ENCODE measurements at regions not wholly inside any gene's neighbourhood (a gene's known extent, or its start where the extent isn't known, plus 50 kb on each side); places are given as distances from the start of the nearest gene placed in this dataset.
A peak's percentile ranks its signal among the peaks of the same experiment; 100 is the strongest.

GRCh38 chr14:42715316-42715715 is 1108.6 kb downstream of the LRFN5 start:
- H3K27me3 ChIP-seq (ENCODE audit: insufficient read depth, low read length), result no peaks in the 10 kb centered on the region
- H3K4me1 ChIP-seq (ENCODE audit: control insufficient read depth, insufficient read depth, low read length, unreplicated experiment), result peaks cover 8% of the 10 kb centered on the region
- H3K36me3 ChIP-seq (ENCODE audit: insufficient read depth, low read length), result no peaks in the 10 kb centered on the region
- H3K27ac ChIP-seq (ENCODE audit: low read depth, low read length), result peak overlapping the region; percentile 57
- H3K4me3 ChIP-seq (ENCODE audit: low read depth, low read length), result no peak overlapping the region; the same call in 1 of the 2 replicates
- H2AFZ ChIP-seq (ENCODE audit: low read length, unreplicated experiment), result no peak overlapping the region
- no peaks in the 10 kb centered on the region for H3K79me2 ChIP-seq (ENCODE audit: control insufficient read depth, insufficient read depth, low read length, unreplicated experiment)

DNA sequence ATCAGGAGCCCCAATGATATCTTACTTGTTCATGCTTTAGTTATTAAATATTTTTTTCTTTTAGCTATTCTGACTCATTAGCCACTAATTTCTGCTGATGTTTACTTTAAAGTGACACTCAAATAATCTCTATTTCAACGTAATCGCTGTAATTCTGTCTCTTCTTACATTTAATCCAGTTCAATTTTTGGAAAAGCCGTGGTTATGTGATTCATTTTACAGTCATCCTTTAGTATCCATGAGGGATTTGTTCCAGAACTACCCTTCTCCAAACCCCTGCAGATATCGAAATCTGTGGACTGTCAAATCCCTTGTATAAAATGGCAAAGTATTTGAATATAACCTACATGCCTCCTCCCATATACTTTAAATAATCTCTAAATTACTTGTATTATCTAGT is 1103.4 kb downstream of the LRFN5 start:
- Histone ChIP-seq H3K79me2 (ENCODE audit: control insufficient read depth, insufficient read depth, low read length, unreplicated experiment) (no peaks in the 10 kb centered on the region), H3K27ac (ENCODE audit: low read depth, low read length) (no peak overlapping the region), H2AFZ (ENCODE audit: low read length, unreplicated experiment) (no peak overlapping the region), H3K27me3 (ENCODE audit: insufficient read depth, low read length) (no peaks in the 10 kb centered on the region), H3K36me3 (ENCODE audit: insufficient read depth, low read length) (no peaks in the 10 kb centered on the region), H3K4me1 (ENCODE audit: control insufficient read depth, insufficient read depth, low read length, unreplicated experiment) (peaks cover 2% of the 10 kb centered on the region), H3K4me3 (ENCODE audit: low read depth, low read length) (no peak overlapping the region)

DNA sequence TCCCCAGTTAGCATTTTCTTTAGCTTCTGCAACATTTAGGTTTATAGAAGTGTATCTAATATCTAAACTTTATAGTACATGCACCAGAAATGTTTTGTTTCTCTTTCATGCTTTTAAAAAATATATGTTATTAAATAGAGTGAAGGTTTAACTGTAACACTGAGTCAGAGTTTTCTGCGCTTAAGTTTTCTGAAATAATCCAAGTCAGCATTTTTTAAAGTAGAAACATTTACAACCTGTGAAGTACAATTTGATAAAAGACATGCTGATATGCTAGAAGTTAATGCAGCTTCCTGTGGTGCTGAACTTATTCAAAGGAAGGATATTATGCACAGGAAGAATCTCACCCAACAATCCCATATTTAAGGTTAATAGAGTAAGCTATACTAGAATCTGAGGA is 1096.8 kb downstream of the LRFN5 start:
- no peaks in the 10 kb centered on the region for H3K4me1 ChIP-seq (ENCODE audit: control insufficient read depth, insufficient read depth, low read length, unreplicated experiment)
- no peak overlapping the region for H2AFZ ChIP-seq (ENCODE audit: low read length, unreplicated experiment)
- no peaks in the 10 kb centered on the region for H3K36me3 ChIP-seq (ENCODE audit: insufficient read depth, low read length)
- no peak overlapping the region for H3K4me3 ChIP-seq (ENCODE audit: low read depth, low read length)
- H3K79me2 ChIP-seq (ENCODE audit: control insufficient read depth, insufficient read depth, low read length, unreplicated experiment), result no peaks in the 10 kb centered on the region
- H3K27me3 ChIP-seq (ENCODE audit: insufficient read depth, low read length), result no peaks in the 10 kb centered on the region
- no peak overlapping the region for H3K27ac ChIP-seq (ENCODE audit: low read depth, low read length)

DNA sequence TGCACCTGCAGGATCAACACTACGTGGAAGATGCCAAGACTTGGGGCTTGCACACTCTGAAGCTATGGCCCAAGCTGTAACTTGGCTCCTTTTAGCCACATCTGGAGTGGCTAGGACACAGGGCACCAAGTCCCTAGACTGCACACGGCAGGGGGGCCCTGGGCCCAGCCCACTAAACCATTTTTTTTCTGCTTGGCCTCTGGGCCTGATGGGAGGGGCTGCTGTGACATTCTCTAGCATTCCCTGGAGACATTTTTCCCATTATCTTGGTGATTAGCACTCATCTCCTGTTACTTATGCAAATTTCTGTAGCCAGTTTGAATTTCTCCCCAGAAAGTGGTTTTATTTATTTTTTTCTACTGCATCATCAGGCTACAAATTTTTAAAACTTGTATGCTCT is 1080.7 kb downstream of the LRFN5 start:
- H3K27ac ChIP-seq (ENCODE audit: low read depth, low read length), result no peak overlapping the region
- H3K4me1 ChIP-seq (ENCODE audit: control insufficient read depth, insufficient read depth, low read length, unreplicated experiment), result no peaks in the 10 kb centered on the region
- no peak overlapping the region for H3K4me3 ChIP-seq (ENCODE audit: low read depth, low read length)
- no peaks in the 10 kb centered on the region for H3K79me2 ChIP-seq (ENCODE audit: control insufficient read depth, insufficient read depth, low read length, unreplicated experiment)
- H2AFZ ChIP-seq (ENCODE audit: low read length, unreplicated experiment), result no peak overlapping the region
- no peaks in the 10 kb centered on the region for H3K27me3 ChIP-seq (ENCODE audit: insufficient read depth, low read length)
- H3K36me3 ChIP-seq (ENCODE audit: insufficient read depth, low read length), result no peaks in the 10 kb centered on the region

GRCh38 chr14:42683707-42684106 is 1077.0 kb downstream of the LRFN5 start:
- H3K27ac ChIP-seq (ENCODE audit: low read depth, low read length), result no peak overlapping the region
- H3K79me2 ChIP-seq (ENCODE audit: control insufficient read depth, insufficient read depth, low read length, unreplicated experiment), result no peaks in the 10 kb centered on the region
- H3K4me3 ChIP-seq (ENCODE audit: low read depth, low read length), result no peak overlapping the region
- H2AFZ ChIP-seq (ENCODE audit: low read length, unreplicated experiment), result no peak overlapping the region
- H3K4me1 ChIP-seq (ENCODE audit: control insufficient read depth, insufficient read depth, low read length, unreplicated experiment), result no peaks in the 10 kb centered on the region
- H3K27me3 ChIP-seq (ENCODE audit: insufficient read depth, low read length), result no peaks in the 10 kb centered on the region
- no peaks in the 10 kb centered on the region for H3K36me3 ChIP-seq (ENCODE audit: insufficient read depth, low read length)

- H3K27ac ChIP-seq (ENCODE audit: low read depth, low read length), result no peak overlapping the region
- no peak overlapping the region for H2AFZ ChIP-seq (ENCODE audit: low read length, unreplicated experiment)
- H3K27me3 ChIP-seq (ENCODE audit: insufficient read depth, low read length), result no peaks in the 10 kb centered on the region
- no peaks in the 10 kb centered on the region for H3K4me1 ChIP-seq (ENCODE audit: control insufficient read depth, insufficient read depth, low read length, unreplicated experiment)
- H3K79me2 ChIP-seq (ENCODE audit: control insufficient read depth, insufficient read depth, low read length, unreplicated experiment), result no peaks in the 10 kb centered on the region
- no peak overlapping the region for H3K4me3 ChIP-seq (ENCODE audit: low read depth, low read length)
- no peaks in the 10 kb centered on the region for H3K36me3 ChIP-seq (ENCODE audit: insufficient read depth, low read length)
Measured at GRCh38 chr14:42676636-42677035, 1070.0 kb downstream of the LRFN5 start.

GRCh38 chr14:42673963-42674362 is 1067.3 kb downstream of the LRFN5 start:
- Histone ChIP-seq H2AFZ (ENCODE audit: low read length, unreplicated experiment) (no peak overlapping the region), H3K79me2 (ENCODE audit: control insufficient read depth, insufficient read depth, low read length, unreplicated experiment) (no peaks in the 10 kb centered on the region), H3K4me3 (ENCODE audit: low read depth, low read length) (no peak overlapping the region), H3K4me1 (ENCODE audit: control insufficient read depth, insufficient read depth, low read length, unreplicated experiment) (no peaks in the 10 kb centered on the region), H3K36me3 (ENCODE audit: insufficient read depth, low read length) (no peaks in the 10 kb centered on the region), H3K27ac (ENCODE audit: low read depth, low read length) (no peak overlapping the region), H3K27me3 (ENCODE audit: insufficient read depth, low read length) (no peaks in the 10 kb centered on the region)

GRCh38 chr14:42671636-42672035 is 1065.0 kb downstream of the LRFN5 start:
- Histone ChIP-seq H2AFZ (ENCODE audit: low read length, unreplicated experiment) (no peak overlapping the region), H3K27me3 (ENCODE audit: insufficient read depth, low read length) (no peaks in the 10 kb centered on the region), H3K27ac (ENCODE audit: low read depth, low read length) (no peak overlapping the region)

DNA sequence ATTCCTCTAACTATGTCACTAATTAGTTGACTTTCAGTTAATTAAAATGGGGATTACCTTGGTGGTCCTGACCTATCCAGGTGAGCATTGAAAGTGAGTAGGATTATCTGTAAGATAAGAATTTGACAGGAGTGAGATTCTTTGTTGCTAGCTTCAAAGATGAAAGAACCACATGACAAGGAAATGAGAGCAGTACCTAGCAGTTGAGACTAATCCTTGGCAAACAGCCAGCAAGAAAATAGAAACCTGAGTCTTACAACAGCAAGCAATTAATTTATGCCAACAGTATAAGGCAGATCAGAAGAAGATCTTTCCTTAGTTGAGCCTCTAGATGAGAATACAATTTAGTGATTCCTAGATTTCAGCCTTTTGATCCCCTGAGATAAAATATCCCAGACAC is 1058.4 kb downstream of the LRFN5 start:
- Histone ChIP-seq H3K27ac (ENCODE audit: low read depth, low read length) (no peak overlapping the region), H2AFZ (ENCODE audit: low read length, unreplicated experiment) (no peak overlapping the region), H3K36me3 (ENCODE audit: insufficient read depth, low read length) (no peaks in the 10 kb centered on the region), H3K4me1 (ENCODE audit: control insufficient read depth, insufficient read depth, low read length, unreplicated experiment) (no peaks in the 10 kb centered on the region), H3K27me3 (ENCODE audit: insufficient read depth, low read length) (no peaks in the 10 kb centered on the region), H3K4me3 (ENCODE audit: low read depth, low read length) (no peak overlapping the region), H3K79me2 (ENCODE audit: control insufficient read depth, insufficient read depth, low read length, unreplicated experiment) (no peaks in the 10 kb centered on the region)

More at GRCh38 chr14:42671636-42672035, 1065.0 kb downstream of the LRFN5 start:
- no peaks in the 10 kb centered on the region for H3K79me2 ChIP-seq (ENCODE audit: control insufficient read depth, insufficient read depth, low read length, unreplicated experiment)
- no peaks in the 10 kb centered on the region for H3K4me1 ChIP-seq (ENCODE audit: control insufficient read depth, insufficient read depth, low read length, unreplicated experiment)
- H3K36me3 ChIP-seq (ENCODE audit: insufficient read depth, low read length), result no peaks in the 10 kb centered on the region
- no peak overlapping the region for H3K4me3 ChIP-seq (ENCODE audit: low read depth, low read length)

DNA sequence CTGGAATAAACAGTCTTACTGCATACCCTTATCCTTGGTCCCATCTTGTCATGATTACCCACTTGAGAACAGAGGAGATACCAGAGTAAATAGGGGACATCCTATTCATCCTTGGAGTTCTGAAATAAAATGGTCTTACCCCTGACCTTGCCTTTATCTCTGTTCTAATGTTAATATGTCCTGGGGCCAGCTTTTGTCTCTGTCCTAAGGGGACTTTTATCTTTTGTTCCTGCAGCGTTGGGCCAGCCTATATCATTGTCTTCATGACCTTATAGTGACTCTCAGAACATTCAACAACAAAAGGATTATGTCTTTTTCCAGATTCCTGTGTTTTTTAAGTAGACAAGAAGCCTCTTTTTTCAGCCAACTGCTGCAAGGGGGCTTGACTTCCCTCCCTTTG is 1057.5 kb downstream of the LRFN5 start:
- no peak overlapping the region for H3K4me3 ChIP-seq (ENCODE audit: low read depth, low read length)
- H2AFZ ChIP-seq (ENCODE audit: low read length, unreplicated experiment), result no peak overlapping the region
- no peaks in the 10 kb centered on the region for H3K36me3 ChIP-seq (ENCODE audit: insufficient read depth, low read length)
- H3K27ac ChIP-seq (ENCODE audit: low read depth, low read length), result no peak overlapping the region
- no peaks in the 10 kb centered on the region for H3K4me1 ChIP-seq (ENCODE audit: control insufficient read depth, insufficient read depth, low read length, unreplicated experiment)
- no peaks in the 10 kb centered on the region for H3K79me2 ChIP-seq (ENCODE audit: control insufficient read depth, insufficient read depth, low read length, unreplicated experiment)
- no peaks in the 10 kb centered on the region for H3K27me3 ChIP-seq (ENCODE audit: insufficient read depth, low read length)

DNA sequence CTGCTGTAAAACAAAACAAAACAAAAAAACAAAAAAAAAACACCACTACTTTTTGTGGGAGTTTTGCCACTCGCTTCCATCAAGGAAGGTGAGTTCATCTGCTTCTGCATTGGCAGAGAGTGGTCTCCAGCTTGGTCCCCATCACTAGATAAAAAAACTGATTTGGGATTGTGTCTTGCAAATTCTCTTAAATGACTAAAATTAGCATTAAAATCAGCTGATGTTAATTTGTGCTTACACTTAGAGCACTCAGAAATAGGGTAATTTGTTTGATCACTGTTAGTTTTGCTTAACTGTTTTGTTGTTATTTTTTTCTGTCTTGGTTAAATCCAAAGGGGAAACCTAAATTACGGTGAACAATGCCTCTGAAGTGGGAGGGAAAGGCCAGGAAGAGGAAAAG is 1048.0 kb downstream of the LRFN5 start:
- no peak overlapping the region for H2AFZ ChIP-seq (ENCODE audit: low read length, unreplicated experiment)
- H3K27me3 ChIP-seq (ENCODE audit: insufficient read depth, low read length), result no peaks in the 10 kb centered on the region
- H3K4me1 ChIP-seq (ENCODE audit: control insufficient read depth, insufficient read depth, low read length, unreplicated experiment), result no peaks in the 10 kb centered on the region
- H3K36me3 ChIP-seq (ENCODE audit: insufficient read depth, low read length), result no peaks in the 10 kb centered on the region
- no peak overlapping the region for H3K4me3 ChIP-seq (ENCODE audit: low read depth, low read length)
- no peaks in the 10 kb centered on the region for H3K79me2 ChIP-seq (ENCODE audit: control insufficient read depth, insufficient read depth, low read length, unreplicated experiment)
- no peak overlapping the region for H3K27ac ChIP-seq (ENCODE audit: low read depth, low read length)

All from ACC112 (cell line).